OCI-LY3 (cell line): ENCODE measurements at regions not wholly inside any gene's neighbourhood (a gene's known extent, or its start where the extent isn't known, plus 50 kb on each side); places are given as distances from the start of the nearest gene placed in this dataset.

Experiments used
- EZH2phosphoT487 ChIP-seq: fragments of 200-600 bp; shearing (Covaris generic); IDR thresholded peaks from 2 replicates; pipeline ENCODE4 v1.6.1; 2018; ENCODE audit warnings: antibody characterized with exemption, mixed run types, low read depth
- TF ChIP-seq, protein P1 (sequence below): fragments of 200-600, 300-600 bp; sonication (generic); IDR thresholded peaks from 2 replicates; pipeline ENCODE4 v1.5.1; 2014; ENCODE audit warnings: antibody characterized with exemption, low read length, low read depth

- TF ChIP-seq, protein P1, sequence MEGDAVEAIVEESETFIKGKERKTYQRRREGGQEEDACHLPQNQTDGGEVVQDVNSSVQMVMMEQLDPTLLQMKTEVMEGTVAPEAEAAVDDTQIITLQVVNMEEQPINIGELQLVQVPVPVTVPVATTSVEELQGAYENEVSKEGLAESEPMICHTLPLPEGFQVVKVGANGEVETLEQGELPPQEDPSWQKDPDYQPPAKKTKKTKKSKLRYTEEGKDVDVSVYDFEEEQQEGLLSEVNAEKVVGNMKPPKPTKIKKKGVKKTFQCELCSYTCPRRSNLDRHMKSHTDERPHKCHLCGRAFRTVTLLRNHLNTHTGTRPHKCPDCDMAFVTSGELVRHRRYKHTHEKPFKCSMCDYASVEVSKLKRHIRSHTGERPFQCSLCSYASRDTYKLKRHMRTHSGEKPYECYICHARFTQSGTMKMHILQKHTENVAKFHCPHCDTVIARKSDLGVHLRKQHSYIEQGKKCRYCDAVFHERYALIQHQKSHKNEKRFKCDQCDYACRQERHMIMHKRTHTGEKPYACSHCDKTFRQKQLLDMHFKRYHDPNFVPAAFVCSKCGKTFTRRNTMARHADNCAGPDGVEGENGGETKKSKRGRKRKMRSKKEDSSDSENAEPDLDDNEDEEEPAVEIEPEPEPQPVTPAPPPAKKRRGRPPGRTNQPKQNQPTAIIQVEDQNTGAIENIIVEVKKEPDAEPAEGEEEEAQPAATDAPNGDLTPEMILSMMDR, result no peak
- TF ChIP-seq EZH2phosphoT487, result no peak
Measured at GRCh38 chr15:47542312-47542989, 174.9 kb upstream of the SEMA6D start.
